HCT116 (cell line): ENCODE measurements at regions not wholly inside any gene's neighbourhood (a gene's known extent, or its start where the extent isn't known, plus 50 kb on each side); places are given as distances from the start of the nearest gene placed in this dataset.
A peak's percentile ranks its signal among the peaks of the same experiment; 100 is the strongest.

Experiments used
- ATAC-seq: fragments of 200-7000 bp; cut with Tn5 transposase; 2 replicates; pipeline ENCODE4 v1.9.1; 2020; ENCODE audit warnings: mild to moderate bottlenecking, moderate library complexity
- BruUV-seq: library from RNA; stranded (reverse); fragments of 400-500 nt; replicated peaks from 2 replicates; lab custom pipeline; 2021; lab: Mats Ljungman, UMichigan
- CTCF ChIA-PET: fragments of 300-600 bp; sonication (Branson Sonifier 250); formaldehyde crosslinking; loops from one replicate; lab custom pipeline; 2021; ENCODE audit warnings: antibody characterized with exemption; lab: Charles Lee
- POLR2A ChIA-PET: fragments of 300-600, 350-600 bp; sonication (Branson Sonifier 250); formaldehyde crosslinking; loops from one replicate; lab custom pipeline; 2021; ENCODE audit warnings: antibody characterized with exemption; lab: Charles Lee
- RAD21 ChIA-PET, 2 experiments: fragments of 300-600 bp; sonication (Branson Sonifier 250); formaldehyde crosslinking; loops; one replicate each; lab custom pipeline; 2023; ENCODE audit warnings: low total read pairs in 2 of 2; ENCODE audit not compliant: uncharacterized antibody in 2 of 2, unreplicated experiment in 2 of 2, low non-redundant PET in 1 of 2; lab: Charles Lee
- DNase-seq: peaks from one replicate; pipeline ENCODE4 v3.0.0-alpha.2; 2010; ENCODE audit warnings: low read depth, low spot score
- H2AFZ ChIP-seq: fragments of 200-600 bp; shearing (Covaris generic), sonication (generic); 2 replicates; pipeline ENCODE4 v1.6.1; 2017; ENCODE audit warnings: low read depth, mixed run types, mixed read lengths, antibody characterized with exemption, low read length; ENCODE audit not compliant: poor library complexity, severe bottlenecking
- H3K27ac ChIP-seq: 2 replicates; pipeline ENCODE4 v1.5.1; 2012; ENCODE audit warnings: low read depth, low read length
- H3K27me3 ChIP-seq: fragments of 200-600 bp; sonication (generic); 2 replicates; pipeline ENCODE4 v1.6.1; 2016; ENCODE audit warnings: mixed run types, low read length, mixed read lengths; ENCODE audit not compliant: insufficient read depth
- H3K36me3 ChIP-seq, 2 experiments: fragments of 200-500 bp in 1 of 2; fragments of 200-600 bp in 1 of 2; sonication (Bioruptor generic) in 1 of 2; sonication (generic) in 1 of 2; 2 replicates each; pipeline versions ENCODE4 v1.5.1 to v1.6.1; 2014 to 2016; ENCODE audit warnings: low read length in 2 of 2, inconsistent platforms in 1 of 2, mixed read lengths in 1 of 2, mixed run types in 1 of 2; ENCODE audit not compliant: insufficient read depth in 2 of 2, control insufficient read depth in 1 of 2
- H3K4me1 ChIP-seq, 2 experiments: fragments of 200-600 bp in 1 of 2; sonication (generic) in 1 of 2; 2 replicates each; pipeline versions ENCODE4 v1.5.1 to v1.6.1; 2012 to 2017; ENCODE audit warnings: low read length in 2 of 2, inconsistent platforms in 1 of 2, mild to moderate bottlenecking in 1 of 2, mixed read lengths in 1 of 2, mixed run types in 1 of 2, moderate library complexity in 1 of 2; ENCODE audit not compliant: insufficient read depth in 2 of 2, control insufficient read depth in 1 of 2
- H3K4me2 ChIP-seq: fragments of 200-600 bp; sonication (generic); 2 replicates; pipeline ENCODE4 v1.6.1; 2017; ENCODE audit warnings: mixed run types, low read length, mixed read lengths
- H3K4me3 ChIP-seq, 2 experiments: fragments of 200-600 bp in 1 of 2; sonication (generic) in 1 of 2; replicated peaks in 1 of 2; 2 replicates each; pipeline ENCODE4 v1.5.1; 2011 to 2016; ENCODE audit warnings: low read length in 2 of 2, control low read depth in 1 of 2, low read depth in 1 of 2, mild to moderate bottlenecking in 1 of 2, mixed read lengths in 1 of 2, mixed run types in 1 of 2
- H3K79me2 ChIP-seq: fragments of 200-600 bp; sonication (generic); 2 replicates; pipeline ENCODE4 v1.6.1; 2017; ENCODE audit warnings: mild to moderate bottlenecking, mixed run types, low read length, moderate library complexity, mixed read lengths; ENCODE audit not compliant: insufficient read depth
- H3K9ac ChIP-seq: fragments of 200-600 bp; sonication (generic); 2 replicates; pipeline ENCODE4 v1.6.1; 2016; ENCODE audit warnings: low read length, mixed read lengths
- H3K9me2 ChIP-seq: fragments of 200-600 bp; sonication (generic), shearing (Covaris generic); 2 replicates; pipeline ENCODE4 v1.6.1; 2017; ENCODE audit warnings: mixed run types, mild to moderate bottlenecking, moderate library complexity; ENCODE audit not compliant: insufficient read depth
- H3K9me3 ChIP-seq, 2 experiments: fragments of 200-500 bp in 1 of 2; fragments of 200-600 bp in 1 of 2; sonication (Bioruptor generic) in 1 of 2; sonication (generic) in 1 of 2; 2 replicates each; pipeline ENCODE4 v1.6.1; 2014 to 2017; ENCODE audit warnings: low read length in 2 of 2, mixed read lengths in 2 of 2, inconsistent platforms in 1 of 2, low read depth in 1 of 2, mild to moderate bottlenecking in 1 of 2, mixed run types in 1 of 2, moderate library complexity in 1 of 2; ENCODE audit not compliant: control insufficient read depth in 1 of 2, insufficient read depth in 1 of 2
- H4K20me1 ChIP-seq: fragments of 200-600 bp; sonication (generic), shearing (Covaris generic); 2 replicates; pipeline ENCODE4 v1.6.1; 2017; ENCODE audit warnings: mixed run types, mild to moderate bottlenecking, moderate library complexity; ENCODE audit not compliant: insufficient read depth
- CBX3 ChIP-seq: IDR thresholded peaks from 2 replicates; pipeline ENCODE4 v1.6.1; 2012; ENCODE audit warnings: low read depth
- CEBPB ChIP-seq: IDR thresholded peaks from 2 replicates; pipeline ENCODE4 v1.6.1; 2012; ENCODE audit warnings: low read depth
- CTCF ChIP-seq, 3 experiments: fragments of 200-600 bp in 1 of 3; sonication (generic) in 1 of 3; IDR thresholded peaks in 2 of 3; conservative IDR thresholded peaks in 1 of 3; 2 replicates each; pipeline ENCODE4 v1.5.1; 2012 to 2017; ENCODE audit warnings: low read depth in 2 of 3, low read length in 2 of 3, antibody characterized with exemption in 1 of 3, borderline replicate concordance in 1 of 3, control low read depth in 1 of 3, mild to moderate bottlenecking in 1 of 3, mixed read lengths in 1 of 3, mixed run types in 1 of 3, moderate library complexity in 1 of 3; ENCODE audit not compliant: insufficient read depth in 1 of 3
- EZH2phosphoT487 ChIP-seq: fragments of 200-600 bp; IDR thresholded peaks from 2 replicates; pipeline ENCODE4 v1.6.1; 2018; ENCODE audit warnings: antibody characterized with exemption, borderline replicate concordance
- FOSL1 ChIP-seq: IDR thresholded peaks from 2 replicates; pipeline ENCODE4 v1.6.1; 2012; ENCODE audit warnings: low read depth
- RAD21 ChIP-seq: IDR thresholded peaks from 2 replicates; pipeline ENCODE4 v1.6.1; 2012; ENCODE audit warnings: low read depth, mild to moderate bottlenecking
- SIN3A ChIP-seq: IDR thresholded peaks from 2 replicates; pipeline ENCODE4 v1.6.1; 2012; ENCODE audit warnings: low read depth
- TCF7L2 ChIP-seq: IDR thresholded peaks from 2 replicates; pipeline ENCODE4 v1.7.0; 2011; ENCODE audit warnings: borderline replicate concordance, inconsistent platforms; ENCODE audit not compliant: insufficient read depth, insufficient read length; ENCODE audit errors: extremely low read depth
- YY1 ChIP-seq: IDR thresholded peaks from 2 replicates; pipeline ENCODE4 v1.6.1; 2011; ENCODE audit warnings: low read length, low read depth, moderate library complexity, mild to moderate bottlenecking; ENCODE audit not compliant: insufficient replicate concordance; ENCODE audit errors: extremely low read depth
- ZFX ChIP-seq: fragments of 450-650 bp; IDR thresholded peaks from 2 replicates; pipeline ENCODE4 v1.6.1; 2017
- ZNF274 ChIP-seq: fragments of 200-500 bp; sonication (Bioruptor generic); IDR thresholded peaks from 2 replicates; pipeline ENCODE4 v1.6.1; 2014; ENCODE audit warnings: mild to moderate bottlenecking, low read depth, low read length, inconsistent platforms
- intact Hi-C: fragments of 100-400 bp; cut with micrococcal nuclease; formaldehyde crosslinking; loops from 2 replicates; pipeline ENCODE4 v1.10.0; 2022
- TF ChIP-seq, protein P1 (sequence below): IDR thresholded peaks from 2 replicates; pipeline ENCODE4 v1.6.1; 2011; ENCODE audit warnings: mild to moderate bottlenecking, low read length, moderate library complexity; ENCODE audit not compliant: insufficient replicate concordance; ENCODE audit errors: extremely low read depth
- TF ChIP-seq, protein P2 (sequence below): IDR thresholded peaks from 2 replicates; pipeline ENCODE4 v1.6.1; 2012

- Histone ChIP-seq H3K4me1 (peaks cover 6 to 12% of the 10 kb centered on the region in 2 experiments; a peak in 2 of 4 replicates), H3K9me3 (no peaks in the 10 kb centered on the region), H3K27me3 (no peaks in the 10 kb centered on the region), H3K79me2 (no peaks in the 10 kb centered on the region), H2AFZ (no peak overlapping the region), H3K36me3 (no peaks in the 10 kb centered on the region), H4K20me1 (no peaks in the 10 kb centered on the region), H3K9me2 (no peaks in the 10 kb centered on the region), H3K4me2 (no peak overlapping the region), H3K9ac (no peak overlapping the region), H3K27ac (no peak overlapping the region), H3K4me3 (no peak overlapping the region)
- intact Hi-C loops = loop anchor here (5.0 kb wide), 1 partner anchor 156 kb away; no protein-coding TSS in a partner anchor
- no peak for DNase-seq
- TF ChIP-seq ZNF274 (no peak), SIN3A (no peak), EZH2phosphoT487 (no peak), CEBPB (no peak), YY1 (no peak)
- ChIA-PET POLR2A (no interaction called here), CTCF (no interaction called here), RAD21 (no interaction called here)
- no TSS peak for BruUV-seq
- ATAC-seq = no peak
Observed at GRCh38 chr20:50343490-50344179, 153.0 kb downstream of the CEBPB start.

DNA sequence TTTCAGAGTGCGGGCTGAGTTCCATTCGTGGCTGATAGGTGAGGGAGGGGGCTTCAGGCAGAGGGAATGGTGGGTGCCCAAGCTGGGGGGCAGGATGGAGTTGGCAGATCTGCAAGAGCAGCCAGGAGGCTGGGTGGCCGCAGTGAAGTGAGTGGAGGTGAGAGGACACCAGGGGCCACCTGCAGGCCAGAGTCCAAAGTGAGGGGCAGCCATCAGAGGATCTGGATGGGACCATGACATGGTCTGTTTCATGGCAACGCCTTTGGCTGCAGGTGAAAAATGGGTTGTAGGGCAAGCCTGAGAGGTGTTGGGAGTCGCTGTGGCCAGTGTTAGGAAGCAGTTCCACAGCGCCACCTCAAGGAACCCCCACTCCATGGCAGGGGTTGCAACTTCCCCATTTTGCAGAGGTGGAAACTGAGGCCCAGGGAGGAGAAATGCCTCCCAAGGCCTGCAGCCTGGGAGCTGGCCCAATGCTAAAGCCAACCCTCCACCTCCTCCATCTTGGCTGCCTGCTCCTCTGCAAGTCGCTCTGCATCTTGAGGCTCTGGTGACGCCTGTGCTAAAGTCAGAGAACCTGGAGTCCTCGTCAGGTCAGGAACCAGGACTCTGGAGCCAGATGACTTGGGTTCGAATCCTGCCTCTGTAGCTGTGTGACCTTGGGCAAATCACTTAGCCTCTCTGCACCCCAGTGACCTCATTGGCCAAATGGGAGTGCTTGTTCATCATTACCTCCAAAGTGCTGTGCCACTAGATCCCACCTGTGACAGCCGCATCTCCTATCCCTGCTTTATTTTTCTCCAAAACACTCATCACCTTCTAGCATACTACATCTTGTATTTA, 153.8 kb downstream of the CEBPB start:
- no peak overlapping the region for H3K4me3 ChIP-seq
- no TSS peak for BruUV-seq
- intact Hi-C loops = loop anchor here (5.0 kb wide), 1 partner anchor 157 kb away; no protein-coding TSS in a partner anchor
- no peak overlapping the region for H3K27ac ChIP-seq
- peaks cover 6 to 12% of the 10 kb centered on the region in 2 experiments; a peak in 2 of 4 replicates for H3K4me1 ChIP-seq
- no peak overlapping the region for H3K9ac ChIP-seq
- RAD21 ChIA-PET = no interaction called here
- POLR2A ChIA-PET = no interaction called here
- no peaks in the 10 kb centered on the region for H3K27me3 ChIP-seq
- H3K36me3 ChIP-seq = no peaks in the 10 kb centered on the region
- H3K79me2 ChIP-seq = no peaks in the 10 kb centered on the region
- no peaks in the 10 kb centered on the region for H3K9me3 ChIP-seq
- no peak overlapping the region for H2AFZ ChIP-seq
- no peak overlapping the region for H3K4me2 ChIP-seq
- H3K9me2 ChIP-seq = no peaks in the 10 kb centered on the region
- DNase-seq (no peak), ATAC-seq (peak; percentile 60)
- CTCF ChIA-PET = no interaction called here
- H4K20me1 ChIP-seq = no peaks in the 10 kb centered on the region
- TF ChIP-seq SIN3A (no peak), CTCF (IDR thresholded peaks at IDR 0.05 in 2 of 3, conservative IDR thresholded peaks at IDR 0.05 in 1 of 3; ENCODE audit: borderline replicate concordance in 1 of 3, insufficient read depth in 1 of 3, low read depth in 2 of 3, low read length in 2 of 3) (peak; percentile 45 to 50 (median 46); a peak in 5 of 6 replicates), CEBPB (no peak), TCF7L2 (no peak), ZFX (no peak), RAD21 (peak; percentile 65), FOSL1 (no peak), YY1 (no peak), CBX3 (no peak)
- TF ChIP-seq, protein P1, sequence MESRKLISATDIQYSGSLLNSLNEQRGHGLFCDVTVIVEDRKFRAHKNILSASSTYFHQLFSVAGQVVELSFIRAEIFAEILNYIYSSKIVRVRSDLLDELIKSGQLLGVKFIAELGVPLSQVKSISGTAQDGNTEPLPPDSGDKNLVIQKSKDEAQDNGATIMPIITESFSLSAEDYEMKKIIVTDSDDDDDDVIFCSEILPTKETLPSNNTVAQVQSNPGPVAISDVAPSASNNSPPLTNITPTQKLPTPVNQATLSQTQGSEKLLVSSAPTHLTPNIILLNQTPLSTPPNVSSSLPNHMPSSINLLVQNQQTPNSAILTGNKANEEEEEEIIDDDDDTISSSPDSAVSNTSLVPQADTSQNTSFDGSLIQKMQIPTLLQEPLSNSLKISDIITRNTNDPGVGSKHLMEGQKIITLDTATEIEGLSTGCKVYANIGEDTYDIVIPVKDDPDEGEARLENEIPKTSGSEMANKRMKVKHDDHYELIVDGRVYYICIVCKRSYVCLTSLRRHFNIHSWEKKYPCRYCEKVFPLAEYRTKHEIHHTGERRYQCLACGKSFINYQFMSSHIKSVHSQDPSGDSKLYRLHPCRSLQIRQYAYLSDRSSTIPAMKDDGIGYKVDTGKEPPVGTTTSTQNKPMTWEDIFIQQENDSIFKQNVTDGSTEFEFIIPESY = no peak
- TF ChIP-seq, protein P2, sequence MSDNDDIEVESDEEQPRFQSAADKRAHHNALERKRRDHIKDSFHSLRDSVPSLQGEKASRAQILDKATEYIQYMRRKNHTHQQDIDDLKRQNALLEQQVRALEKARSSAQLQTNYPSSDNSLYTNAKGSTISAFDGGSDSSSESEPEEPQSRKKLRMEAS = no peak
